NCI-H1417 (cell line): ENCODE measurements at regions not wholly inside any gene's neighbourhood (a gene's known extent, or its start where the extent isn't known, plus 50 kb on each side); places are given as distances from the start of the nearest gene placed in this dataset.

Source experiments
- DNase-seq, 3 experiments: peaks; one replicate each; lab custom pipeline; 2025; lab: John Stamatoyannopoulos, UW

DNA sequence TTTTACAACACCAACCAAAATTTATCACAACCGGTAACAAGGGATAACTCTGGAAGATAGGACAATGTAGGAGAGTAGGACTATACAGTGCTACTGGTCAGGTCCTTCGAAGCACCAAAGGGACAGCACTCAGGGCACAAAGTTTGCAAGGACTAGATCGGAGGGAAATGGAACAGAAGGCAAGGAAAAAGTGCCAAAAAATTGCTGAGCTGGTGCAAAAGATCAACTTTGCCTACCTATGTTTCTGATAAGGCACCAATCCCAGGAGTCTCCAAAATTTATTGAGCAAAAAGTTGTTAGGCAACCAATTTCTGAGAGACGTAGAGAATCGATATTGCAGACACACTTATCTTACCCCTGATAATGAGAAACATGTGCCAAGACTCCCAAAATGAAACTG is 160.0 kb upstream of the PLEKHA5 start:
- no peak for DNase-seq

DNA sequence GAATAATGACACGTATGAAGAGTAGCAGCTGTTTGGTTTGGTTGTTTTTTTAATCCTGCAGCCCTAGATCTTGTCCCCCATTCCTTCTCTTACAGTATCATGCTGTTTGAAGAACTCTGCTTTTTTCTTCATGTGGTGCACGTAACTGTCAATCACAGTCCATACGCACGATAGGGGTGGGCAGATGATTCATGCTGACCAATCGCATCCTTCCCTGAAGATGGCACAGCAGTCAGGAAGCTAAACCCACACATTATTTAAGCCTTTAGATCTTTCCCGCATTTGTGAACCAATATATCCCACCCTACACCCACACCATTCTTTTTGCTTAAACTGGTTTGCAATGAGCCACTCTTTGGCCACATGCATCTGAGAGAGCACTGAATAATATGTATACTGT is 158.9 kb upstream of the PLEKHA5 start:
- no peak for DNase-seq

DNA sequence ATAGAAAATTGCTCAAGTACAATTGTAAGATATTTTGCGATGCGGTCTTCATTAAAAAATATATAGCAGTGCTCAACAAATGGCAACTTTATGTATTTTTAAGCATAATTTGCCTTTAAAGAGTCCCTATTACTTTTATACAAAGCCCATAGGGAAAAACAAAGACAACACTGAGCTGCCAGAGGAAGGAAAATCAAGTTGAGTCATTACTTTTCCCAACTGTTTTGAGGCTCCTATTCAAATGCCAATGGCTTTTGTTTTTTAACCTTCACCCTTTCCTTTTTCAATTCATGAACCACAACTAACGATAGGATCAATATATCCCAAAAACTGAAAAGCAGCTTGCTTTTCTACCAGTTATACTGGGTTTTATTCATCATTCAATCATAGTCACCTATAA is 157.6 kb upstream of the PLEKHA5 start:
- DNase-seq: no peak

DNA sequence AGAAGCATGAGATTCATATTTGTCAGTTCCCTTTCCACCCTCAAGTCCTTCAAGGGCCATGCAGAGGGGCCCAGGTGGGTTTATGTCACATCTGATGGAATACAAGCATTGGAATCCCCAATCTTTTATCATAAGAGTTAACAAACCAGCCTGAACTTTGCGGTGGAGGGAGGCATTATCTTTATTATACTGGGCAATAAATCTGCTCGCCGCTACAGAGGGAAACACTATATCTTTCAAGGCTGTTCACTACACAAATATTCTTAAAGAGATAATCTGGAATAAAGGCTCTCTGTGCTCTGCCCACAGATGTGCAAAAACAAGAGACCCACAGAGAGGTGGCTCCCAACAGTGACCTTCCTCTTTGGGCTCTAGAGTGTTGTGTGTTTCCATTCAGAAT is 153.6 kb upstream of the PLEKHA5 start:
- DNase-seq: no peak

DNA sequence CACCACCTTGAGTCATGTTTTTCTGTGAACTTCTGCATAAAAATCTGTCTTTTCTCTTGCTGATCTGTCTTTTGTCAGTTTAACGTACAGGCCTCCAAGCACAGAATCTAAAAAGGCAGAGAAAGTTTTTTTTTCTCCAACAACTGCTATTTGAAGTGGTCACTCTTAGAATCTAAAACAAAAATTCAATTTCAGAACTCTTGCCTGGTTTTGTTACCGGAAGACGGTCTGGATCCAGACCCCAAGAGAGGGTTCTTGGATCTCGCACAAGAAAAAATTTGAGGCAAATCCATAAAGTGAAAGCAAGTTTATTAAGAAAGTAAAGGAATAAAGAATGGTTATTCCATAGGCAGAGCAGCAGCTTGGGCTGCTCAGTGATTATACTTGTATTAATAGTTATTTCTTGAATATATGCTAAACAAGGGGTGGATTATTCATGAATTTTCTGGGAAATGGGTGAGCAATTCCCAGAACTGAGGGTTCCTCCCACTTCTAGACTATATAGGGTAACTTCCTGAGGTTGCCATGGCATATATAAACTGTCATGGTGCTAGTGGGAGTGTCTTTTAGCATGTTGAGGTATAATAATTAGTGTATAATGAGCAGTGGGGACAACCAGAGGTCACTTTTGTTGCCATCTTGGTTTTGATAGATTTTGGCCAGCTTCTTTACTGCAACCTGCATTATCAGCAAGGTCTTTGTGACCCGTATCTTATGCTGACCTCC is 150.0 kb upstream of the PLEKHA5 start:
- no peak for DNase-seq

DNA sequence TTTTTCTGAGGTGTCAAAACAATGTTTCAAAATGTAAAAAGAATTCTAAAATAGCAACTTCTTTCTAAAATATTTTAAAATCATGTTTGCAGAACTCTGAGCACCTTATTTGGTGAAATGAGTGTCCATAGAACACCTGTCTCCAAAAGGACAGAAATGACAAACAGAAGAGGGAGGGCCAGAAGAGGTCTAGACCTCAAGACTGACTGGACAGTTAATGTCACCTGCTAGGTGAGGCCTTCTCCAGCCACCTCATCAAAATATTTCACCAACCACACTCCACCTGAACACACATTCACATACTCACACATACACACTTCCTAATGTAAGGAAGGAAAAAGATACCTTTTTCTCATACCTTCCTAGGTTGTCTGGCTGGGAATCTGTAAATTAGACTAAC is 147.8 kb upstream of the PLEKHA5 start:
- DNase-seq: no peak

DNA sequence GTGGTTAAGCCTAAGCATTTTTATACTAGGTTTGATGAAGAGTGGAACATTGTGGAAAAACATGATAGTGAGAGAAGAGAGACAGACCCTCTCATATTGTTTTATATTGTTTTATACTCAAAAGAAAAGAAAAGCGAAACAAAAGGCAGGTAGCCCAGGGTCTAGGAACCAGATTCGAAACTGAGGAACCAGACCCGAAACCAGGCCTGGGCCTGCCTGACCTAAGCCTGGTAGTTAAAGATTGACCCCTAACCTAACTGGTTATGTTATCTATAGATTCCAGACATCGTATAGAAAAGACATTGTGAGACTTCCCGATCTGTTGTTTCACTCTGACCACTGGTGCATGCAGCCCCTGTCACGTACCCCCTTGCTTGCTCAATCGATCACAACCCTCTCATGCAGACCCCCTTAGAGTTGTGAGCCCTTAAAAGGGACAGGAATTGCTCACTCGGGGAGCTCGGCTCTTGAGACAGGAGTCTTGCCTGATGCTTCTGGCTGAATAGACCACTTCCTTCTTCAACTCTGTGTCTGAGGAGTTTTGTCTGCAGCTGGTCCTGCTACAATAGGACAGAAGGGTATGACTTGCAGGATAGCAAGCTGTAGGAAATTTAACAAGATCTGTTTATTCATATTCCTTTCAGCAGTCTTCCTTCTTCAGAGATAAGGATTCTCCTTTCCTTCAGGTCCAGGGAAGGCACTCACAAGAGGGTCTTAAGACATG is 147.1 kb upstream of the PLEKHA5 start:
- DNase-seq: no peak

DNA sequence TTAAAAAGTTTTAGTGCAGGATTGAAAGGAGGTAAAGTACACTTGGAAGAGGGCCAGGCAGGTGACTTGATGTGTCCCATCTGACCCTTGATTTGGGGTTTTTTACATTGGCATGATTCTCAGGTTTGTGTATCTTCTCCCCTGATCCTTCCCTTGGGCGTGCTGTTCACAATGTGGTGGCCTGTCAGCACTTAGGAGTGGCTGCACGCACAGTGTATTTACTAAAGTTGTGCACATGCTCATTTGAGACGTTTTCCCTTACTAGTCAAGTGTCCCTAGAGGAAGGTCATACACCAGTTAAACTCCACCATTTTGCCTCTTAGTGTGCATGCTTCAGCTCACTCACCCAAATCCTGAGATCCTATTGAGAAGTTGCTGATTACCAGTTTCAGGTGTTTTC is 145.7 kb upstream of the PLEKHA5 start:
- no peak for DNase-seq

DNA sequence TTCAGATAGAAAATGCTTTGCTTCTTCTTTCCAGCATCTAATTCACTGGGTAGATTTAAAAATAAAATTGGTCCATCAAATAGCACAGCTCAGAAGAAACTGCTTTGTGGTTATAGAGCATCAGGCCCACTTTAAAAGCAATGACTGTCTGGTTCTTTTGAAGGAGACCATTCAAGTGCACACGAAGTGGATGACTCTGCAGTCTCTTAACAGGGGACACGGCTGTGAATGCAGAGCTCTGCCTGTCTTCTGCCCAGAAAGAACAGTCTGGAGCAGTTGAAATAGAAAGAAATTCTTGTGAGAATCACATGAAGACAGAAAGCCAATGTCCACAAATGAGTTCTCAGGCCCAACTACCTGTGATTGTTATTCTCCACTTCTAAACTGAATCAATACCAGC is 138.7 kb upstream of the PLEKHA5 start:
- peak in 1 of 3 experiments; percentile 56 for DNase-seq

DNA sequence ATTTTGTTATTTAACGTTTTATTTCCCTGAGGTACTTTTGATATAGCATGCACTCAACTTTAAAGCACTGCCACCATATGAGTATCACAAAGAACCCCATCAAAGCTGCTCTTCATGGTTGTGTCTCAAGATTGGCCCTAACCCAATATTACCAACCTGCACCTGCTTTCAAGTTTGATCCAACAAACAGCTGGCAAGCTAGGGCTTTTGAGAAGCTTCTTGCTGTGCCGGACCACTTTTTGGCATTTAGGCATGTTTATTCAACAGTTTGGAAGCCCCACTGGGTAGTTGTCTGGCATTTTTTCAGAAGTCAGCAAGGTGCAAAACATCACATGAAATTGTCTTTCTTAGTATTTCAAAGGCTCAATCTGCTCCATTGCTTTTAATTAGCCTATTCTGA is 137.2 kb upstream of the PLEKHA5 start:
- DNase-seq: peak in 2 of 3 experiments; percentile 16 to 66

DNA sequence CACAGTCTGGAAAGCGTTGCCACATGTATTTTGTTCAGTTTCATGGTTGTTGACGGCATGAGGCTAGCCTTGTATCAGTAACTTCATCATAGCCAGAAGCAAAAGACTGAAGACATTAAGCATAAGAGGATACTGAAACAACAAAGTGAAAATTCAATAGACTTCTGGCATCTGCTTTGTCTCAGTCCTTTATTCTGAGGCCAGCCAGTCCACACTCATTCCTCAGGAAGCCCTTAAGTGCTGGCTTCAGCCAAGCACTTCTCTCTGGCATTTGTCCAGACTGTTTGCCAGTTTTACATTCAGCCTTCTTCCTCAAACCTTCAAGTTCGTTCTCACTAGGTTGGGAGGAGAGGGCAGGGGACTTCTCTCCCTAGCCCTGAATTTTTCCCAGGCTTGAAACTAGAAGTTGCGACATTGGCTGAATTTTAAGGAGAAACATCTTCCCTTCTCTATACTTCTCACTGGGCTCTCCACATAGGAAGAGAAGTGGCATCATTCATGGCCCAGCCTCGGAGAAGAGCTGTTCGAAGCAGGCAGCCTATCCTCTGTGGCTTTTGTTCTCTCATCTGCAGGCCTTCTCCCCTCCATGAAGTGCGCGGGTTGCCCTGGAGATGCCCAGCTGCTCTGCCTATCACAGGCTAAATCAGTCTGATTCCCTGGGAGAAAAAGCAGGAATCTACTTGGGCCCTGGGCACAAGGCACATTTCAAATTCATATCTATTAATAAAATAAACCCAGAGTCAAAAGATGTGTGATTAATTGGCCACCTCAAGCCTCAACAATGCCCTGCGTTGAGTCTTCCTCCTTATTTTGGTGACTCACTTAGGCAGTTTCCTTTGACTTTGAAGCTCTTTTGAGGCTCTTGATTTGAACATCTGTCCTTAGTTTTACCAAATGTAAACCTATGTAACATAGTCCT is 130.9 kb upstream of the PLEKHA5 start:
- peak; percentile 4 to 34 (median 26) for DNase-seq

DNA sequence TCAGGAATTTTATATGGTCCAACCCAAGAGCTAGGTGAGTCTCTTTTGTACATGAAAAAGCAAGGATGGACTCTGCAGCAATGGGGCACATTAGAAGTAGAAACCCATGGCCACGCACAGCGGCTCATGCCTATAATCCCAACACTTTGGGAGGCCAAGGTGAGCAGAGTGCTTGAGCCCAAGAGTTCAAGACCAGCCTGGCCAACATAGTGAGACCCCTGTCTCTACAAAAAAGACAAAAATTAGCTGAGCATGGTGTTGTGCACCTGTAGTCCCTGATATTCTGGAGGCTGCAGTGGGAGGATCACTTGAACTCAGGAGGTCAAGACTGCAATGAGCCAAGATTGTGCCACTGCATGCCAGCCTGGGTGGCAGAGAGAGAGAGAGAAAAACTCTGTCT is 128.7 kb upstream of the PLEKHA5 start:
- no peak for DNase-seq

DNA sequence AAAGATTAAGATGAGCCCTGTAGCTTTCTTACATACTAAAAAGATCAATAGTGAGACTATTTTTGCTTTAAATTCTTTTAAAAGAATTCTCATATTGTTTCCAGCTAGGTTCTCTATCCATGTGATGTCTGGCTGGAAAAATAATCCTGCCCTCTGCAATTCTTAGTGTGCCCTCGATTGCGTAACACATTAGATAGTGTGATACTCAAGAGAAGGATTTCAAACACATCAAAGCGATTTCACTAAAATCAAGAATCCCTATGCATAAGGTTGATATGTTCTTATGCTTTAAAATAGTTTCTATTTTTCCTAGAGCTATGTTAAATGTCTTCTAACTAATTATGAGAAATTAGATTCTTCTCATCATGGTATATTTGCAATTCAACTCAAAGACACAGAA is 127.3 kb upstream of the PLEKHA5 start:
- DNase-seq: no peak

DNA sequence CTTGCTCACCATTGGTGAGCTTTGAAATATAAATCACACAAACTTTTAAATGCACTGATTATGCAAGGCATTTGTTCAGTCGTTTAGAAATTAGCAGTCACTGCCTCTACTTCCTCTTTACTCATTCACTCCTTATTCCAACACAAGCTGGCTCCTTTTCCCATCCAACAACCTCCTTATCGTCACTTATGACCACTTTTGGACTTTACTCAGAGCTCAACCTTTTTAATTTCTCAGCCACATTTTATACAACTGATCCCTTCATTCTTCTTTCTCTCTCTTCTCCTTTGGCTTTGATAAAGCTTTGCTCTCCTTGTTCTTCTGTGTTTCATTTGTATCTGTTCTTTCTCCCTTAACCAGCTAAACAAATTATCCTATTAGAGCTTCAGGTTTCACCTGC is 126.4 kb upstream of the PLEKHA5 start:
- DNase-seq: no peak

DNA sequence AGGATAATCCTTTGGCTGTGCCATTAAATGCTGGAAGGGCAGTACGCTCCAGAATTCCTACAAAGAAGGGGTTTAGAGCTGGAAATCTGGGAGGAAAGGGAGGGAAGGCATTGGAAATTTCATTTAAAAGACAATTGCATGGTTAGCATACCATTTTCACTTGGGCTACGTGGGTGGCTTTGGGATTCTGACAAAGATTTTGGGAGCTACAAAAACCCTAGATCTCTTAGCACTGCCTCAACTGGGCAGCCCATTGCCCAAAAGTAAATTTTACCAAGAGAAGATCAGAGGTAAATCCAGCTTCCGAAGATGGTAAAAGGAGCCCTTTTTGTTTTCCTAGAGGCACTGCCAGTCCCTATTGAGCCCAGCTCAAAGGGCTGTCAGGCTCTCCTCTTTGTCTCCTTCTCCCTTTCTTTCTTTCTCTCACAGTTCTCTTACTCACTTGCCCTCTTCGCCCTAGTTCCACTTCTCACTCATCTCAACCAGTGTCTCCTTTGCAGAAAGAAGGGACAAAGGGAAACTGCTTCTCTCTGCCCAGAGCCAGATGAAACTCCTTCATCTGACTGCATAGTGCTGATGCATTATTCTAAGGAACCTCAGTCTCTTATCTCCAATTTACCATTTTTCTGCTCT is 125.4 kb upstream of the PLEKHA5 start:
- no peak for DNase-seq

DNA sequence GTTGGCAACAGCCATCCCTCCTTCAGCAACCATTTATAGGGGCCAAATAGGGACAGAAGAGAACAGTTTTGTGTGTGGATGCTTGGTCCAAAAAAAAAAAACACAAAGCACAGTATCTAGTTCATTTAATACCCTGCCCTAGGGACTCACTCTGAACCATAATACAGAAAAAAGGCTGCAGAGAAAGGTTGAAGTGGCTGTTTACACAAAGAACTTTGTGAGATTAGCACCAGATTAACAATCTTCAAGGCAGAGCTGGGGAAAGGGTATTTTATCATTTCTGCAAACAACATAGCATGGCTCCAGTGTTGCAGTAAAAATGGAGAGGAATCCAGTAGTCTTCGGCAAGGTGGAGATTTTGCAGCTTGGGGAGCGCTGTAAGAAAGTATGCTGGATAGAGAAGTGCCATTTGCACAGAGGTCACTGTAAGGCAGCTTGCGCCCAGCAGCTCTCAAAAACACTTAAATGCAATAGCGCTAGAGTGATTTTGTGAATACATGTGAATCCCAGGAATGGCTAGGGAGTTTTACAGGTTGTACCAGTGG is 124.2 kb upstream of the PLEKHA5 start:
- no peak for DNase-seq

DNA sequence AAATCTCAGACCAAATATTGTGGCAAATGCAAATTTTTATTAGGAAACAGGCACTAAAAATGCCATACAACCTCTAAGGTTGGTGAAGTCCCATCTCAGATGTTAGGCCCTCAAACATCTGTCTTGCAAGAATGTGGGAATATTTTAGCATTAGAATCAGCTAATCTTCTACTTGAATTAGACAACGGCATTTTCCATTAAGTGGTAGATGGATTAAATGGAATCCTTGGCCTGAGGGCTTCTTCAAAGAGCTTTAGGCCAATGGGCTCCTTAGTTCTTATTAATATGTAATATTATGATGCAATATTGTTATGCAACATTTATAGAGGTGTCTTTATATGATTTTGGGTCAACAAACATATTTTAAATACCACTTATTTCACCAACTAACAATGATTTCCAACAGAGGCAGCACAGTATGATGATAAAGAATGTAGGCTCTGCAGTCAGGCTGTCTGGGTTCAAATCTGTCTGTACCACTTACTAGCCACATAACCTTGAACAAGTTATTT is 122.9 kb upstream of the PLEKHA5 start:
- no peak for DNase-seq

DNA sequence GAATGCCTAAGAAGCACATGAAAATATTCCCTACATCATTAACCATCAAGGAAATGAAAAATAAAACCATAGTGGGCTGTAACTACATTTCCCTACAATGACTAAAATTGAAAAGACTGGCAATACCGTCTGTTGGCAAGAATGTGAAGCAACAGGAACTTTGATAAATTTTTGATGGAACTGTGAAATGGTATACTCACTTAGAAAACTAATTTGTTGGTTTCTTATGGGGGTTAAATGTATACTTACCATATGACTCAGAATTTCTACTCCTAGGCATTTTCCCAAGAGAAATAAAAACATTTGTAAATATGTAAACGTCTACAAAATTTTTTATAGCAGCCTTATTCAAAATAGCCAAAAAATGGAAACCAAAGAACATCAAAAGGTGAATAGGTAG is 121.4 kb upstream of the PLEKHA5 start:
- no peak for DNase-seq

DNA sequence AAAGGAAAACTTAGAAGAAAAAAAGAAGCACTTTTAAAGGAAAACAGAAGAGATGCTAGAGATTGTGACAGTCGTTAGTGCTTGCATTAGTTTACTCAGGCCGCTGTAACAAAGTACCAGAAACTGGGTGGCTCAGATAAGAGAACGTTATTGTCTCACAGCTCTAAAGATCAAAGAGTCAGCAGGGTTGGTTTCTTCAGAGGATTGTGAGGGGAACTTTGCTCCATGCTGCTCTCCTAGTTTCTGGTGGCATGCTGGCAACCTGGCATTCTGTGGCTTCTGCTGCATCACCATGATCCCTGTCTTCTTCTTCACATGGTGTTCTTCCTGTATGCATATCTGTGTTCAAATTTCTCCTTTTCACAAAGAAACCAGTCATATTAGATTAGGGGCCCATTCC is 119.4 kb upstream of the PLEKHA5 start:
- DNase-seq: no peak

DNA sequence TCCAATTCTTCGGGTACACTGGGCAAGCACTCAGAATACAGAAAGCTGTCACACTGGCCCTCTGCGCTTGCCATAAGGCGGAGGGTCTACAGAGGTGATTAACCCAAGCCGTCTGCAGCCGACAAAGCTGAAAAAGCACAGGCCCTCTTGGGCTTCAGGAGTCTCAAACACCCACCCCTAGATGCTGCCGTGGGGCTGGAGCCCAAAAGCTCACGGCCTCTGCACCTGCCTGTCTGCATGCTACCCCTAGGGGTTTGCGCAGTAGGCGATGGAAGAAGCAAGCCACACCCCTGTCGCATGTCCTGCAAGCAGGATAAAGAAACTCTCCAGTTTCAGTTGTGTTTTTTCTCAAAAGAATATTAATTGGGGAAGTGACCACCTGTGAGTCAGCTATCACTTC is 118.8 kb upstream of the PLEKHA5 start:
- no peak for DNase-seq

DNA sequence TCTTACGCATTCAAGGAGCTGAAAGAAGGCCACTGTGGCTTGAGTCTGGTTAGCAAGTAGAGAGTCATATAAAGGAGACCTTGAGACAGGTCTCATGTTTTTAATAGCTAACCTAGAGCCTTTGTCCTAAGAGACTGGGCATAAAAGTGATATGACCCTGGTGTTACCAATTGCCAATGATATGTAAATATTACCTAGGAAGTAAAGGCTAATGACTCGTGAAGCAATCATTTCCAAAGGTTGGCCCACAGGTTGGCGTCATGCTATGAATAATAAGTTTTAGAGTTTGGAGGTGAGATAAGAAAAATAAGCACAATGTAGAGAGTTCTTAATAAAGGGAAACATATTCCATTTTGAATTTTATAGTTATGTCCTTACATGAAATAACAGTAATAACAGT is 116.6 kb upstream of the PLEKHA5 start:
- DNase-seq: peak in 1 of 3 experiments; percentile 11

DNA sequence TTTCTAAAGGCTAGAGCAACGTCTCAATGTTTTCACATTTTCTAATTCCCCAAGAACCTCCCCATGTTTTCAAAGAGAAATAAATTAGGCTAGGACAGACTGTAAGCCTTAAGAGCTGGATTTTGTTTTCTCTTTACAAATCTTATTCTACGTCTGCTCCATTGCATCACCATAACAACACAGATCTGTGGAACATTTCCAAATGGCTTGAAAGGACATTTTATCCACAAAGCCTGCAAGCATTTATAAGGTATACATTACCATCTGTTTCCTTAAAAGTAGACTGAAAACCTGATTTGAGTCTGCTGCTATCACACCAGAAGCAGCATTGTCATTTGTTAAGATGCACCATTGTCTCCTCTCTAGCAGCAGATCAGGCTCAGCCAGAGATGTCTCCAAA is 115.3 kb upstream of the PLEKHA5 start:
- DNase-seq: no peak
